ENCODE measurements at regions not wholly inside any gene's neighbourhood (a gene's known extent, or its start where the extent isn't known, plus 50 kb on each side); places are given as distances from the start of the nearest gene placed in this dataset.
A peak's percentile ranks its signal among the peaks of the same experiment; 100 is the strongest.

- DNase-seq (ENCODE audit: low read depth) = no peak
These were observed 1508.7 kb upstream of the TMEFF2 start for GRCh38 chr2:193703411-193703810.

GRCh38 chr2:193701484-193701883 lies 1506.8 kb upstream of the TMEFF2 start:
- no peak for DNase-seq (ENCODE audit: low read depth)

GRCh38 chr2:193695367-193695766 lies 1500.6 kb upstream of the TMEFF2 start:
- no peak for DNase-seq (ENCODE audit: low read depth)

GRCh38 chr2:193693758-193694157 lies 1499.0 kb upstream of the TMEFF2 start:
- DNase-seq (ENCODE audit: low read depth) = no peak

- no peak for DNase-seq (ENCODE audit: low read depth)
These were observed 1495.8 kb upstream of the TMEFF2 start for GRCh38 chr2:193690572-193690971.

GRCh38 chr2:193687195-193687594 lies 1492.5 kb upstream of the TMEFF2 start:
- DNase-seq (ENCODE audit: low read depth) = no peak

GRCh38 chr2:193679847-193680246 lies 1485.1 kb upstream of the TMEFF2 start:
- DNase-seq (ENCODE audit: low read depth) = no peak

GRCh38 chr2:193670478-193670877 lies 1475.7 kb upstream of the TMEFF2 start:
- DNase-seq (ENCODE audit: low read depth) = no peak

GRCh38 chr2:193668557-193669323 lies 1474.0 kb upstream of the TMEFF2 start:
- no peak for DNase-seq (ENCODE audit: low read depth)

- DNase-seq (ENCODE audit: low read depth) = no peak
These were observed 1433.2 kb upstream of the TMEFF2 start for GRCh38 chr2:193627927-193628272.

- no peak for DNase-seq (ENCODE audit: low read depth)
These were observed 1432.6 kb upstream of the TMEFF2 start for GRCh38 chr2:193627187-193627926.

- DNase-seq (ENCODE audit: low read depth) = no peak
These were observed 1413.7 kb upstream of the TMEFF2 start for GRCh38 chr2:193608451-193608850.

- no peak for DNase-seq (ENCODE audit: low read depth)
These were observed 1396.1 kb upstream of the TMEFF2 start for GRCh38 chr2:193590831-193591230.

- peak; percentile 3 for DNase-seq (ENCODE audit: low read depth)
These were observed 1389.8 kb upstream of the TMEFF2 start for GRCh38 chr2:193584522-193584938.

- no peak for DNase-seq (ENCODE audit: low read depth)
These were observed 1389.1 kb upstream of the TMEFF2 start for GRCh38 chr2:193583638-193584400.

- DNase-seq (ENCODE audit: low read depth) = no peak
These were observed 1387.1 kb upstream of the TMEFF2 start for GRCh38 chr2:193581807-193582206.

GRCh38 chr2:193580176-193580950 lies 1385.6 kb upstream of the TMEFF2 start:
- DNase-seq (ENCODE audit: low read depth) = no peak

GRCh38 chr2:193566886-193567285 lies 1372.2 kb upstream of the TMEFF2 start:
- no peak for DNase-seq (ENCODE audit: low read depth)

- DNase-seq (ENCODE audit: low read depth) = no peak
These were observed 1371.5 kb upstream of the TMEFF2 start for GRCh38 chr2:193566276-193566675.

- DNase-seq (ENCODE audit: low read depth) = no peak
These were observed 1367.3 kb upstream of the TMEFF2 start for GRCh38 chr2:193562031-193562430.

- DNase-seq (ENCODE audit: low read depth) = no peak
These were observed 1366.3 kb upstream of the TMEFF2 start for GRCh38 chr2:193561054-193561453.
